Prostate gland (tissue), 2 donors: ENCODE measurements at regions not wholly inside any gene's neighbourhood (a gene's known extent, or its start where the extent isn't known, plus 50 kb on each side); places are given as distances from the start of the nearest gene placed in this dataset.
"Not testable (repeated sequence)": the region's sequence is repeated elsewhere in the genome, so short reads cannot be mapped to it uniquely, and the experiment has no call there.

Experiments
- DNase-seq: peaks from one replicate; pipeline ENCODE4 v3.0.0-alpha.2; 2019; ENCODE audit warnings: low spot score
- H3K27ac ChIP-seq, 2 donors: fragments of 200-600 bp; sonication (generic); 2 replicates each; pipeline ENCODE4 v1.5.1; 2017 to 2019
- H3K27me3 ChIP-seq: fragments of 200-600 bp; sonication (generic); replicated peaks from 2 replicates; pipeline ENCODE4 v1.5.1; 2019; ENCODE audit not compliant: insufficient read depth
- H3K36me3 ChIP-seq, 2 donors: fragments of 200-600 bp; sonication (generic); 1 replicate in 1 of 2; 2 replicates in 1 of 2; pipeline versions ENCODE4 v1.5.1 to v1.8.1; 2017 to 2019
- H3K4me1 ChIP-seq: fragments of 200-600 bp; sonication (generic); replicated peaks from 2 replicates; pipeline ENCODE4 v1.5.1; 2019
- H3K4me3 ChIP-seq, 2 donors: fragments of 200-600 bp; sonication (generic); 2 replicates each; pipeline ENCODE4 v1.5.1; 2017 to 2019
- H3K9me3 ChIP-seq: fragments of 200-600 bp; sonication (generic); 2 replicates; pipeline ENCODE4 v1.5.1; 2017
- CTCF ChIP-seq, 4 experiments: fragments of 200-600 bp in 2 of 4; fragments of 450-650 bp in 2 of 4; sonication (generic) in 2 of 4; IDR thresholded peaks; 1 replicate in 3 of 4; 2 replicates in 1 of 4; pipeline ENCODE4 v1.5.1; 2016 to 2019; ENCODE audit warnings: antibody characterized with exemption in 4 of 4, mild to moderate bottlenecking in 2 of 4, moderate library complexity in 2 of 4
- POLR2A ChIP-seq: fragments of 450-650 bp; IDR thresholded peaks from one replicate; pipeline ENCODE4 v1.6.1; 2016; ENCODE audit warnings: antibody characterized with exemption, mild to moderate bottlenecking
- POLR2AphosphoS5 ChIP-seq: sonication (generic); formaldehyde crosslinking; IDR thresholded peaks from one replicate; pipeline ENCODE4 v1.6.1; 2017; ENCODE audit warnings: antibody characterized with exemption
- WGBS: methylation state at CpG from one replicate; pipeline ENCODE4 v1.1.5; 2018; 5-methylcytosine and 5-hydroxymethylcytosine counted together
- intact Hi-C: fragments of 100-400 bp; cut with DNase I; formaldehyde crosslinking; loops from one replicate; pipeline ENCODE4 v1.14.2; 2022

- H3K27ac ChIP-seq: no peak overlapping the region
- H3K9me3 ChIP-seq: no peaks in the 10 kb centered on the region
- H3K4me3 ChIP-seq: no peak overlapping the region
- intact Hi-C loops: no loop called here
- no peaks in the 10 kb centered on the region for H3K36me3 ChIP-seq
- TF ChIP-seq POLR2A (no peak), CTCF (IDR thresholded peaks at IDR 0.05) (no peak), POLR2AphosphoS5 (no peak)
- DNase-seq: no peak
- no peaks in the 10 kb centered on the region for H3K4me1 ChIP-seq
- H3K27me3 ChIP-seq: no peaks in the 10 kb centered on the region
- 89% methylated on average over 3 of the region's 3 CpGs for WGBS
These were observed 1431.3 kb downstream of the ZPLD1 start for GRCh38 chr3:103866113-103866512.

- H3K4me1 ChIP-seq: no peaks in the 10 kb centered on the region
- H3K27ac ChIP-seq: no peak overlapping the region
- no peak overlapping the region for H3K4me3 ChIP-seq
- H3K9me3 ChIP-seq: no peaks in the 10 kb centered on the region
- no peak for DNase-seq
- no peaks in the 10 kb centered on the region for H3K36me3 ChIP-seq
- intact Hi-C loops: no loop called here
- H3K27me3 ChIP-seq: no peaks in the 10 kb centered on the region
- TF ChIP-seq CTCF (IDR thresholded peaks at IDR 0.05): no peak
These were observed 1438.2 kb downstream of the ZPLD1 start for GRCh38 chr3:103873021-103873420.

- DNase-seq: no peak
- no peaks in the 10 kb centered on the region for H3K4me1 ChIP-seq
- no peak overlapping the region for H3K4me3 ChIP-seq
- no peak overlapping the region for H3K27ac ChIP-seq
- intact Hi-C loops: no loop called here
- H3K9me3 ChIP-seq: no peaks in the 10 kb centered on the region
- TF ChIP-seq POLR2AphosphoS5: no peak
- TF ChIP-seq POLR2A: no peak
- H3K27me3 ChIP-seq: no peaks in the 10 kb centered on the region
- 79% methylated on average over 2 of the region's 2 CpGs for WGBS
- no peaks in the 10 kb centered on the region for H3K36me3 ChIP-seq
These were observed 1439.2 kb downstream of the ZPLD1 start for GRCh38 chr3:103873897-103874545.

- H3K9me3 ChIP-seq, intact Hi-C loops, H3K36me3 ChIP-seq, DNase-seq, H3K27ac ChIP-seq, H3K4me1 ChIP-seq, H3K27me3 ChIP-seq, H3K4me3 ChIP-seq: not testable (repeated sequence)
These were observed 1447.0 kb downstream of the ZPLD1 start for GRCh38 chr3:103881809-103882208.

- H3K4me3 ChIP-seq: no peak overlapping the region
- WGBS: 70% methylated on average over 1 of the region's 1 CpG
- TF ChIP-seq POLR2A (no peak), CTCF (IDR thresholded peaks at IDR 0.05) (no peak), POLR2AphosphoS5 (no peak)
- intact Hi-C loops: no loop called here
- no peak overlapping the region for H3K27ac ChIP-seq
- H3K9me3 ChIP-seq: no peaks in the 10 kb centered on the region
- H3K4me1 ChIP-seq: no peaks in the 10 kb centered on the region
- no peak for DNase-seq
- H3K36me3 ChIP-seq: no peaks in the 10 kb centered on the region
- H3K27me3 ChIP-seq: no peaks in the 10 kb centered on the region
These were observed 1454.9 kb downstream of the ZPLD1 start for GRCh38 chr3:103889675-103890074.

GRCh38 chr3:103894162-103894822, 1459.5 kb downstream of the ZPLD1 start:
- intact Hi-C loops: no loop called here
- 65% methylated on average over 5 of the region's 5 CpGs for WGBS
- Histone ChIP-seq H3K27me3 (no peaks in the 10 kb centered on the region), H3K27ac (no peak overlapping the region), H3K9me3 (no peaks in the 10 kb centered on the region), H3K4me3 (no peak overlapping the region), H3K36me3 (no peaks in the 10 kb centered on the region), H3K4me1 (no peaks in the 10 kb centered on the region)
- DNase-seq: no peak
- TF ChIP-seq POLR2A (no peak), CTCF (IDR thresholded peaks at IDR 0.05) (no peak), POLR2AphosphoS5 (no peak)
